DMS53 (cell line): ENCODE measurements at regions not wholly inside any gene's neighbourhood (a gene's known extent, or its start where the extent isn't known, plus 50 kb on each side); places are given as distances from the start of the nearest gene placed in this dataset.
"Not testable (repeated sequence)": the region's sequence is repeated elsewhere in the genome, so short reads cannot be mapped to it uniquely, and the experiment has no call there.

Experiments used
- DNase-seq: peaks from one replicate; lab custom pipeline; 2025; lab: John Stamatoyannopoulos, UW

DNA sequence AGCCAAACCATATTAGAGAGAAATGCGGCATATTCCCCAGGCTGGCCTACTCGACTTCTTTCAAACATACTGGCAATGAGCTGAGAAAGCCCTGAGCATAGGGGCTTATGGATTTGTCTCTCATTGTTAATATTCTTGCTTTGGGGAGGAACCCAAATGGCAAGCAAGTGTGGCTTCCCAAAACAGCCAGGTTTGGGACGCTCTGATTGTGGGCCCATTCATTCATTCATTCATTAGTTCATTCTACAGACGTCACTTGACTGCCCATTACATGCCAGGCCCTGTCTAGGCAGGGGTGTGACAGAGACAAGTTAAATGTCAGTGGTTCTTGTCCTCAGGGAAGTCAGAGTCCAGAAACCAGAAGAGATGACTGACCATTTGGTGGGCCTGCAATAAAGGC is 77.4 kb upstream of the THBS1 start:
- DNase-seq, result no peak

DNA sequence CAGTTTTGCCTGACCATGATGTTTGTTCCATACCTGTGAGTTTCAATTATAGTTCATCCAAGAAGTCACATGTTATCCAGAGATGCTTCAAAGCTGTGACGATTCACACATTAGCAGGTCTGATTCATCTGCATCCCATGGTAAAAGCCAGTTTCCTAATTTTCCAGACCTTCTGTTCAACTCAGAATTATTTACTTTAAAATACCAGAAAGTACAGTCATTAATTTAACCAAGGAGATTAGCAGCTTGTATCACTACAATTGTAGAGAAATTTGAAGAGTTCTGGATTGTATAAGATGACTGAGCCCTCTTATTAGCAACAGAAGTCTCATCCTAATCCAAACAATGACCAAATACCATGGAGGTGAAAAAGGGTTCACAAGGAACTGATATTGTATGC is 76.1 kb upstream of the THBS1 start:
- DNase-seq, result no peak

- no peak for DNase-seq
These were observed 74.7 kb upstream of the THBS1 start for GRCh38 chr15:39506146-39506545.

GRCh38 chr15:39508536-39508935 is 72.3 kb upstream of the THBS1 start:
- no peak for DNase-seq

GRCh38 chr15:39510001-39510701 is 70.7 kb upstream of the THBS1 start:
- DNase-seq, result no peak

- no peak for DNase-seq
These were observed 69.6 kb upstream of the THBS1 start for GRCh38 chr15:39511000-39511915.

GRCh38 chr15:39511916-39512260 is 69.0 kb upstream of the THBS1 start:
- no peak for DNase-seq

GRCh38 chr15:39512643-39513042 is 68.2 kb upstream of the THBS1 start:
- no peak for DNase-seq

GRCh38 chr15:39513936-39514335 is 66.9 kb upstream of the THBS1 start:
- DNase-seq, result no peak

- no peak for DNase-seq
These were observed 65.9 kb upstream of the THBS1 start for GRCh38 chr15:39514933-39515332.

GRCh38 chr15:39515765-39516164 is 65.1 kb upstream of the THBS1 start:
- DNase-seq, result no peak

DNA sequence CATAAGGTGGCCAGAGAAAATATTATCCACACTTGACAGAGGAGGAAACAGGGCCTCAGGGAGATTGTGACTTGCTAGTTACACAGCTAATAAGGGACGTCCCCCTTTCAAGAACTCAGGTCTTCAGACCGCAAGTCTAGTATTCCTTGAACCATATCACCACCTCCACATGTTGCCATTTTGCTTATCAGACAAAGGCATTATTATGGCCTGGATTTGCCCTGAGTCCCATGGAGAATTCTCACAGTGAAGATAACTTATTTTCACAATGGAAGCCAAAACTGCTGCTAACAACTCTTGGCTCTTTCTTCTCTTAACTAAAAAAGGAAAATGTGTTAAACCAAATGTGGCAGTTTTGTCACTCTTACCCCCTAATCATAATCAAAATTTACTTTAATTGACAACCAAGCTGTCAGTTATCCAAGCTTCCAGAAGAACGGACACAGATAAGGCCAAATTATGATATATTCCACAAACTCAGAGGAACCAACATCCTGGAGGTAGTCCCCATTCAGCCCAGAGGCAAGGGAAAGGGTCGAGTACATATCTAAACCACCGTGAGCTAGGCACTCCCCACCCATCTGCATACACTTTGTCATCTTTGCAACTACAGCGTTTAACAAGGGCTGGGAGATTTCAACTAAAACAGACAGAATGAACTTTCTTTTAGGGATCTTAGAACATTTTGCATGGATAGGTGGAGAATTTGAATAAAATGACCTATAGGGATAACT is 63.6 kb upstream of the THBS1 start:
- DNase-seq, result no peak

GRCh38 chr15:39523968-39524367 is 56.9 kb upstream of the THBS1 start:
- not testable (repeated sequence) for DNase-seq

DNA sequence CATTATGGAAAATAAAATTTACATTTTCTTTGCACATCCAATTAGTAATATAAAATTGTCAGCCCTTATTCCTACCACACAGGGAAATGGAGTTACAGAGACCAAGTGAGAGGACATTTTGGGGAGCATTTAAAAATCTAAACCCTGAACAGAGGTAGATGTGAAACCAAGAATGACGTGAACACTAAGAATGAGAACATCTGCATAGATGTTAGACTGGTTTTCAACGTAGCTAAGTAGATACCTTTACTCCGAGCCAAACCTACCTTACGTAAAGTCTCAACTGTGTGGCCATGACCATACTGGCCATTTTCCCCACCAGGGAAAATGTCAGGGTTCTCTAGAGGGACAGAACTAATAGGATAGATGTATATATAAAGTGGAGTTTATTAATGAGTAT is 51.4 kb upstream of the THBS1 start:
- DNase-seq, result no peak

GRCh38 chr15:39530480-39531342 is 50.2 kb upstream of the THBS1 start:
- no peak for DNase-seq
